GM12878 (cell line): ENCODE measurements at regions not wholly inside any gene's neighbourhood (a gene's known extent, or its start where the extent isn't known, plus 50 kb on each side); places are given as distances from the start of the nearest gene placed in this dataset.

Source experiments
- CHD1 ChIP-seq: IDR thresholded peaks from 2 replicates; pipeline ENCODE4 v1.6.1; 2012; ENCODE audit warnings: low read depth, low read length, improper control_type of control experiment
- CTCF ChIP-seq, 3 experiments: IDR thresholded peaks in 2 of 3; conservative IDR thresholded peaks in 1 of 3; 2 replicates each; pipeline ENCODE4 v1.5.1; 2011; ENCODE audit warnings: low read depth in 3 of 3, low read length in 3 of 3, mild to moderate bottlenecking in 3 of 3, control low read depth in 2 of 3, moderate library complexity in 2 of 3, inconsistent platforms in 1 of 3, mixed read lengths in 1 of 3; ENCODE audit not compliant: control insufficient read depth in 2 of 3, insufficient read depth in 1 of 3; ENCODE audit errors: extremely low read depth in 1 of 3
- IRF3 ChIP-seq: fragments of 450-650 bp; IDR thresholded peaks from 2 replicates; pipeline ENCODE4 v1.6.1; 2014; ENCODE audit warnings: mild to moderate bottlenecking
- JUNB ChIP-seq: IDR thresholded peaks from 2 replicates; pipeline ENCODE4 v1.6.1; 2016; ENCODE audit warnings: antibody characterized with exemption, mild to moderate bottlenecking
- POLR2A ChIP-seq: IDR thresholded peaks from 2 replicates; pipeline ENCODE4 v1.6.1; 2011; ENCODE audit warnings: low read depth, mild to moderate bottlenecking, low read length
- POLR2AphosphoS5 ChIP-seq: IDR thresholded peaks from 2 replicates; pipeline ENCODE4 v1.6.1; 2011; ENCODE audit warnings: mild to moderate bottlenecking, low read length, inconsistent platforms
- RAD21 ChIP-seq: IDR thresholded peaks from 2 replicates; pipeline ENCODE4 v1.6.1; 2011; ENCODE audit warnings: mild to moderate bottlenecking, low read depth, low read length, moderate library complexity; ENCODE audit not compliant: insufficient read depth

GRCh38 chr13:47033216-47033615 lies 136.4 kb upstream of the HTR2A start:
- no peak for TF ChIP-seq CTCF (IDR thresholded peaks at IDR 0.05 in 2 of 3, conservative IDR thresholded peaks at IDR 0.05 in 1 of 3; ENCODE audit: control insufficient read depth in 2 of 3, extremely low read depth in 1 of 3, insufficient read depth in 1 of 3, low read depth in 3 of 3, low read length in 3 of 3)
- no peak for TF ChIP-seq POLR2AphosphoS5
- TF ChIP-seq POLR2A, result no peak
- TF ChIP-seq JUNB, result no peak
- TF ChIP-seq CHD1, result no peak
- TF ChIP-seq IRF3, result no peak
- no peak for TF ChIP-seq RAD21
